ENCODE measurements at regions not wholly inside any gene's neighbourhood (a gene's known extent, or its start where the extent isn't known, plus 50 kb on each side); places are given as distances from the start of the nearest gene placed in this dataset.

DNA sequence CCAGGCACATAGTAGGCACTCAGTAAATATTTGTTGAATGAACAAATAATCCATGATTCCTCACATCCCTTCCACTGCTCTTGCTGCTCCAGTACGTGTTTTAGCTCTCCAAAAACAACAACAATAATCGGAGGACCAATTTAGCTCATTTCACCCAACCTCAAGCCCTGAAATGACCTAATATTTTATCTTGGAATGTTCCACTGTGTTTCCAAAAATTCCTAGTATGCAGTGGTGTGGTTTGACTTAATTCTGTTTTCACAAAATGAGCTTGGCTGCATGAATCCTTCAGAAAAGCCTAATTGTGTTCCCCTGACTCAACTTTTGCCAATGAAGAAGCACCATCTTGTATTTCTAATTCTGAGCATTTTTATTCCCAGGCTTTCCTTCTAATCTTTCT lies 168.0 kb upstream of the PHACTR1 start:
- no peak for TF ChIP-seq EZH2 (IDR thresholded peaks at IDR 0.05; ENCODE audit: borderline replicate concordance, low read length)
- TF ChIP-seq, protein P1, sequence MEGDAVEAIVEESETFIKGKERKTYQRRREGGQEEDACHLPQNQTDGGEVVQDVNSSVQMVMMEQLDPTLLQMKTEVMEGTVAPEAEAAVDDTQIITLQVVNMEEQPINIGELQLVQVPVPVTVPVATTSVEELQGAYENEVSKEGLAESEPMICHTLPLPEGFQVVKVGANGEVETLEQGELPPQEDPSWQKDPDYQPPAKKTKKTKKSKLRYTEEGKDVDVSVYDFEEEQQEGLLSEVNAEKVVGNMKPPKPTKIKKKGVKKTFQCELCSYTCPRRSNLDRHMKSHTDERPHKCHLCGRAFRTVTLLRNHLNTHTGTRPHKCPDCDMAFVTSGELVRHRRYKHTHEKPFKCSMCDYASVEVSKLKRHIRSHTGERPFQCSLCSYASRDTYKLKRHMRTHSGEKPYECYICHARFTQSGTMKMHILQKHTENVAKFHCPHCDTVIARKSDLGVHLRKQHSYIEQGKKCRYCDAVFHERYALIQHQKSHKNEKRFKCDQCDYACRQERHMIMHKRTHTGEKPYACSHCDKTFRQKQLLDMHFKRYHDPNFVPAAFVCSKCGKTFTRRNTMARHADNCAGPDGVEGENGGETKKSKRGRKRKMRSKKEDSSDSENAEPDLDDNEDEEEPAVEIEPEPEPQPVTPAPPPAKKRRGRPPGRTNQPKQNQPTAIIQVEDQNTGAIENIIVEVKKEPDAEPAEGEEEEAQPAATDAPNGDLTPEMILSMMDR (IDR thresholded peaks at IDR 0.05; ENCODE audit: low read length) = no peak
